HG02970 (cell line): ENCODE measurements at regions not wholly inside any gene's neighbourhood (a gene's known extent, or its start where the extent isn't known, plus 50 kb on each side); places are given as distances from the start of the nearest gene placed in this dataset.
"Not testable (repeated sequence)": the region's sequence is repeated elsewhere in the genome, so short reads cannot be mapped to it uniquely, and the experiment has no call there.

Source experiments
- ATAC-seq: cut with Tn5 transposase; IDR thresholded peaks from one replicate; pipeline ENCODE4 v1.9.1; 2021; ENCODE audit warnings: mild to moderate bottlenecking, moderate library complexity, moderate number of reproducible peaks; ENCODE audit not compliant: unreplicated experiment, low FRiP score

- no peak for ATAC-seq
Observed at GRCh38 chr21:35713914-35714313, 346.4 kb downstream of the SETD4 start.

- ATAC-seq: no peak
Observed at GRCh38 chr21:35711661-35712060, 348.7 kb downstream of the SETD4 start.

GRCh38 chr21:35711213-35711612 lies 349.1 kb downstream of the SETD4 start:
- no peak for ATAC-seq

- ATAC-seq: not testable (repeated sequence)
Observed at GRCh38 chr21:35709990-35710389, 350.3 kb downstream of the SETD4 start.

- no peak for ATAC-seq
Observed at GRCh38 chr21:35705888-35706287, 354.4 kb downstream of the SETD4 start.

GRCh38 chr21:35705237-35705887 lies 355.0 kb downstream of the SETD4 start:
- ATAC-seq: no peak

GRCh38 chr21:35703704-35704103 lies 356.6 kb downstream of the SETD4 start:
- ATAC-seq: no peak

GRCh38 chr21:35699361-35699760 lies 361.0 kb downstream of the SETD4 start:
- no peak for ATAC-seq

GRCh38 chr21:35697321-35697808 lies 363.0 kb downstream of the SETD4 start:
- ATAC-seq: no peak

- no peak for ATAC-seq
Observed at GRCh38 chr21:35696644-35697043, 363.7 kb downstream of the SETD4 start.

- no peak for ATAC-seq
Observed at GRCh38 chr21:35692311-35692710, 368.0 kb downstream of the SETD4 start.

- no peak for ATAC-seq
Observed at GRCh38 chr21:35690436-35690835, 369.9 kb downstream of the SETD4 start.

- ATAC-seq: no peak
Observed at GRCh38 chr21:35686156-35686555, 374.2 kb downstream of the SETD4 start.

- ATAC-seq: no peak
Observed at GRCh38 chr21:35683664-35684304, 376.5 kb downstream of the SETD4 start.

- no peak for ATAC-seq
Observed at GRCh38 chr21:35682904-35683549, 377.3 kb downstream of the SETD4 start.

- ATAC-seq: no peak
Observed at GRCh38 chr21:35681946-35682345, 378.4 kb downstream of the SETD4 start.

- ATAC-seq: no peak
Observed at GRCh38 chr21:35679076-35679475, 381.2 kb downstream of the SETD4 start.

GRCh38 chr21:35678393-35678792 lies 381.9 kb downstream of the SETD4 start:
- ATAC-seq: no peak

GRCh38 chr21:35677298-35677841 lies 383.0 kb downstream of the SETD4 start:
- no peak for ATAC-seq

- ATAC-seq: no peak
Observed at GRCh38 chr21:35674895-35675470, 385.3 kb downstream of the SETD4 start.

GRCh38 chr21:35674091-35674671 lies 386.1 kb downstream of the SETD4 start:
- ATAC-seq: no peak
